ENCODE measurements at regions not wholly inside any gene's neighbourhood (a gene's known extent, or its start where the extent isn't known, plus 50 kb on each side); places are given as distances from the start of the nearest gene placed in this dataset.

DNA sequence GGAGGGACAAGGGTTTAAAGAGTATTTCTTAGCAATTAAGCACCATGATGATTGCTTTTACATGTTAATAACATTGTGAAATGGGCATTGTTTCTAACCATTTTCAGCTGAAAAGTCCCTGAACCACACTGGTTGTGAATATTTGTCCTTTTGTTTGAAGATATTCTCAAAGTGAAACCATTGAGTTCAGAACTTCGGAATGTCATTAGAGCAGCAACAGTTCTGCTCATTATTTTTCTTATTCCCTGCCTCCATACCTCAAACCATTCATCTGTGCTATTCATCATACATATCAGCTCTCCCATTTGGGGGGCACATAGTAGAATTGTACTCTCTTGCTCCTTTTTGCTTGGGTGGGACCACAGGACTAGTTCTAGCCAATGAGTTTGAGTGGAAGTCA lies 553.0 kb upstream of the ZNF462 start:
- Histone ChIP-seq H2AFZ (ENCODE audit: low read length) (no peak overlapping the region), H3K23me2 (ENCODE audit: low read depth, low read length) (no peaks in the 10 kb centered on the region), H2BK5ac (ENCODE audit: low read depth, low read length) (no peak overlapping the region), H3K27me3 (replicated peaks in 1 of 4; ENCODE audit: control insufficient read depth in 3 of 4, extremely low read depth in 1 of 4, insufficient read depth in 3 of 4, low read length in 3 of 4) (no peaks in the 10 kb centered on the region), H2BK15ac (ENCODE audit: low read length) (no peak overlapping the region), H2BK120ac (replicated peaks; ENCODE audit: low read depth, low read length) (peak overlapping the region; percentile 24), H3K18ac (ENCODE audit: extremely low read depth, low read length) (no peak overlapping the region), H3K4me1 (replicated peaks in 1 of 4; ENCODE audit: control insufficient read depth in 3 of 4, insufficient read depth in 4 of 4, low read length in 3 of 4) (peaks cover 0 to 6% (median 0%) of the 10 kb centered on the region in 4 experiments; a peak in 1 of 7 replicates), H2BK20ac (ENCODE audit: low read length) (no peak overlapping the region), H2BK12ac (ENCODE audit: low read depth, low read length) (no peak overlapping the region), H3K4me3 (ENCODE audit: extremely low read depth in 1 of 4, insufficient read depth in 2 of 4, low read depth in 3 of 4, low read length in 4 of 4) (no peak overlapping the region), H3K4me2 (ENCODE audit: insufficient read depth in 1 of 2, low read depth in 2 of 2, low read length in 2 of 2) (no peak overlapping the region), H3K9me3 (ENCODE audit: insufficient read depth in 2 of 2, low read depth in 1 of 2, low read length in 1 of 2) (0 out of 4 replicates have a peak, but pooled peaks cover 0 to 5% of the 10 kb centered on the region in 2 experiments), H3K4ac (replicated peaks; ENCODE audit: insufficient read length, low read depth, low read length) (no peak overlapping the region), H3K56ac (replicated peaks; ENCODE audit: insufficient read length, low read depth, low read length) (no peak overlapping the region), H4K5ac (ENCODE audit: insufficient read length, low read depth, low read length) (no peak overlapping the region), H3K79me1 (ENCODE audit: low read depth, low read length) (no peaks in the 10 kb centered on the region), H3K36me3 (ENCODE audit: control insufficient read depth in 2 of 4, insufficient read depth in 4 of 4, low read length in 3 of 4) (no peaks in the 10 kb centered on the region), H3K9ac (replicated peaks in 1 of 4; ENCODE audit: extremely low read depth in 1 of 4, low read depth in 3 of 4, low read length in 3 of 4) (no peak overlapping the region), H4K8ac (ENCODE audit: extremely low read depth, insufficient read depth, low read length) (no peak overlapping the region), H2AK5ac (ENCODE audit: low read depth, low read length) (no peak overlapping the region), H3K14ac (ENCODE audit: insufficient read length) (no peak overlapping the region), H3K23ac (ENCODE audit: insufficient read length) (no peak overlapping the region), H4K91ac (replicated peaks; ENCODE audit: insufficient read length, low read length) (no peak overlapping the region), H4K20me1 (replicated peaks in 1 of 2; ENCODE audit: control insufficient read depth in 1 of 2, insufficient read depth in 2 of 2, low read length in 2 of 2) (no peaks in the 10 kb centered on the region), H3K27ac (ENCODE audit: low read depth, low read length) (no peak overlapping the region), H3K79me2 (ENCODE audit: control insufficient read depth in 1 of 2, insufficient read depth in 2 of 2, low read length in 2 of 2) (no peaks in the 10 kb centered on the region)
- no peak for TF ChIP-seq RNF2 (IDR thresholded peaks at IDR 0.05; ENCODE audit: borderline replicate concordance, low read depth, low read length, missing control alignments, poor library complexity, severe bottlenecking)
- DNase-seq (ENCODE audit: low read depth in 1 of 2, low spot score in 2 of 2) (no peak), FAIRE-seq (no peak)
- POLR2A ChIA-PET (ENCODE audit: partially characterized antibody) = no interaction called here
- WGBS, 2 experiments (ENCODE audit: extremely low coverage in 1 of 2, insufficient coverage in 1 of 2, insufficient read length in 1 of 2, insufficient replicate concordance in 2 of 2, low coverage in 1 of 2, low lambda C conversion rate in 2 of 2, missing lambda C conversion rate in 1 of 2) = 77% methylated on average over 1 of the region's 1 CpG; no CpG with 5 or more reads in 1 of the 2 experiments
- CTCF ChIA-PET (ENCODE audit: partially characterized antibody) = interaction anchor here (1.1 kb wide), 1 partner anchor 24 kb away, joined by 4 read pairs; no protein-coding TSS in a partner anchor

Measured in H1 (cell line).